Breast epithelium (tissue), 4 donors: ENCODE measurements at regions not wholly inside any gene's neighbourhood (a gene's known extent, or its start where the extent isn't known, plus 50 kb on each side); places are given as distances from the start of the nearest gene placed in this dataset.

ENCODE experiments used
- DNase-seq, 2 donors: peaks; one replicate each; pipeline ENCODE4 v3.0.0-alpha.2; 2019; ENCODE audit warnings: low spot score in 2 of 2
- H3K27ac ChIP-seq, 2 donors: fragments of 200-600 bp; sonication (generic) in 1 of 2; one replicate each; pipeline ENCODE4 v1.5.1; 2016 to 2019; ENCODE audit warnings: mild to moderate bottlenecking in 1 of 2
- H3K27me3 ChIP-seq, 2 donors: fragments of 200-600 bp; sonication (generic) in 1 of 2; one replicate each; pipeline versions ENCODE4 v1.5.1 to v1.6.0; 2017 to 2019; ENCODE audit warnings: control low read depth in 1 of 2, mild to moderate bottlenecking in 1 of 2
- H3K36me3 ChIP-seq: fragments of 200-600 bp; one replicate; pipeline ENCODE4 v1.5.1; 2019
- H3K4me1 ChIP-seq, 2 donors: fragments of 200-600 bp; sonication (generic); one replicate each; pipeline ENCODE4 v1.5.1; 2016 to 2019; ENCODE audit warnings: control low read depth in 1 of 2
- H3K4me3 ChIP-seq, 3 donors: fragments of 200-600 bp; sonication (generic); 1 replicate in 2 of 3; 2 replicates in 1 of 3; pipeline ENCODE4 v1.5.1; 2016 to 2019; ENCODE audit warnings: mild to moderate bottlenecking in 3 of 3, moderate library complexity in 2 of 3
- H3K9me3 ChIP-seq, 2 donors: fragments of 200-600 bp; sonication (generic) in 1 of 2; one replicate each; pipeline ENCODE4 v1.5.1; 2016 to 2019; ENCODE audit warnings: control low read depth in 1 of 2
- CTCF ChIP-seq, 3 donors: fragments of 450-650 bp; IDR thresholded peaks; one replicate each; pipeline ENCODE4 v1.5.1; 2016 to 2017; ENCODE audit warnings: antibody characterized with exemption in 3 of 3, mild to moderate bottlenecking in 3 of 3, moderate library complexity in 3 of 3
- POLR2A ChIP-seq: fragments of 450-650 bp; IDR thresholded peaks from one replicate; pipeline ENCODE4 v1.6.1; 2016; ENCODE audit warnings: antibody characterized with exemption, mild to moderate bottlenecking, moderate library complexity
- POLR2AphosphoS5 ChIP-seq, 3 donors: sonication (generic); formaldehyde crosslinking; IDR thresholded peaks; one replicate each; pipeline ENCODE4 v1.6.1; 2017; ENCODE audit warnings: antibody characterized with exemption in 3 of 3
- intact Hi-C: fragments of 100-400 bp; cut with DNase I; formaldehyde crosslinking; loops from one replicate; pipeline ENCODE4 v1.15.1; 2023; ENCODE audit warnings: low total_unique reads

GRCh38 chr4:137754652-137755471 lies 222.6 kb upstream of the PCDH18 start:
- H3K36me3 ChIP-seq: no peaks in the 10 kb centered on the region
- DNase-seq: no peak
- H3K4me3 ChIP-seq: no peak overlapping the region
- no peaks in the 10 kb centered on the region for H3K4me1 ChIP-seq
- H3K27ac ChIP-seq: no peak overlapping the region
- no peaks in the 10 kb centered on the region for H3K27me3 ChIP-seq
- TF ChIP-seq POLR2A: no peak
- TF ChIP-seq POLR2AphosphoS5 (IDR thresholded peaks at IDR 0.05): no peak
- no peak for TF ChIP-seq CTCF (IDR thresholded peaks at IDR 0.05)
- intact Hi-C loops: no loop called here
- no peaks in the 10 kb centered on the region for H3K9me3 ChIP-seq

DNA sequence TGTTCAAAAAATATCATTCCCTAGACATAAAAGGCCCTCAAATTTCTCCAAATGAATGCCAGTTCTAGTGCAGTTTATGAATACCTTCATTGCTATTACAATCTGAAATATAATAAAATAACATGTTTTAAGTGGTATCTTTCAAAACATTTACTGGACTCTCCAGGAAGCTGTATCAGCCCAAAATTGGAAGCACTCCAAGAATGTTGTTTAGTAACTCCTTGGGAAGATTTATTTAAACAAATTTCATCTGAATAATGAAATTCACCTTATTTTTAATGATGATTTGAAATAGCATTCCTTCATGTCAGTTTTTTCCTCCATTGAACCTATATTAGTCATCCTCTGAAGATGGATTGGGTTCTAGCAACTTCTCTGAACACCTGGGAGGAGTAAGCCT lies 217.2 kb upstream of the PCDH18 start:
- H3K36me3 ChIP-seq: no peaks in the 10 kb centered on the region
- no peaks in the 10 kb centered on the region for H3K27me3 ChIP-seq
- TF ChIP-seq POLR2AphosphoS5 (IDR thresholded peaks at IDR 0.05) (no peak), CTCF (IDR thresholded peaks at IDR 0.05) (no peak), POLR2A (no peak)
- DNase-seq: no peak
- intact Hi-C loops: no loop called here
- H3K4me3 ChIP-seq: no peak overlapping the region
- H3K4me1 ChIP-seq: no peaks in the 10 kb centered on the region
- no peaks in the 10 kb centered on the region for H3K9me3 ChIP-seq
- H3K27ac ChIP-seq: no peak overlapping the region

GRCh38 chr4:137748616-137749015 lies 216.3 kb upstream of the PCDH18 start:
- no peaks in the 10 kb centered on the region for H3K4me1 ChIP-seq
- no peaks in the 10 kb centered on the region for H3K27me3 ChIP-seq
- no peaks in the 10 kb centered on the region for H3K9me3 ChIP-seq
- H3K36me3 ChIP-seq: no peaks in the 10 kb centered on the region
- no peak overlapping the region for H3K27ac ChIP-seq
- DNase-seq: no peak
- H3K4me3 ChIP-seq: no peak overlapping the region
- TF ChIP-seq CTCF (IDR thresholded peaks at IDR 0.05): no peak
- TF ChIP-seq POLR2A: no peak
- TF ChIP-seq POLR2AphosphoS5 (IDR thresholded peaks at IDR 0.05): no peak
- intact Hi-C loops: no loop called here

GRCh38 chr4:137740141-137740540 lies 207.8 kb upstream of the PCDH18 start:
- DNase-seq: no peak
- intact Hi-C loops: no loop called here
- Histone ChIP-seq H3K9me3 (no peaks in the 10 kb centered on the region), H3K27me3 (no peaks in the 10 kb centered on the region), H3K27ac (no peak overlapping the region), H3K36me3 (no peaks in the 10 kb centered on the region), H3K4me1 (no peaks in the 10 kb centered on the region), H3K4me3 (no peak overlapping the region)
- TF ChIP-seq POLR2A (no peak), CTCF (IDR thresholded peaks at IDR 0.05) (no peak), POLR2AphosphoS5 (IDR thresholded peaks at IDR 0.05) (no peak)

GRCh38 chr4:137739391-137739790 lies 207.1 kb upstream of the PCDH18 start:
- Histone ChIP-seq H3K27me3 (no peaks in the 10 kb centered on the region), H3K4me1 (no peaks in the 10 kb centered on the region), H3K36me3 (no peaks in the 10 kb centered on the region), H3K4me3 (no peak overlapping the region), H3K9me3 (no peaks in the 10 kb centered on the region), H3K27ac (no peak overlapping the region)
- no peak for DNase-seq
- TF ChIP-seq POLR2A: no peak
- no peak for TF ChIP-seq CTCF (IDR thresholded peaks at IDR 0.05)
- no peak for TF ChIP-seq POLR2AphosphoS5 (IDR thresholded peaks at IDR 0.05)
- intact Hi-C loops: no loop called here
